Stimulated activated CD8-positive, alpha-beta memory T cell treated with anti-CD3 and anti-CD28 coated beads, Interleukin-7, amount 100 ng/mL, for 4 hours (primary cell): ENCODE measurements at regions not wholly inside any gene's neighbourhood (a gene's known extent, or its start where the extent isn't known, plus 50 kb on each side); places are given as distances from the start of the nearest gene placed in this dataset.
"Not testable (repeated sequence)": the region's sequence is repeated elsewhere in the genome, so short reads cannot be mapped to it uniquely, and the experiment has no call there.

Source experiments
- DNase-seq, 2 donors: peaks; one replicate each; pipeline ENCODE4 v3.0.0-alpha.2; 2020; ENCODE audit warnings: low read depth in 2 of 2

DNA sequence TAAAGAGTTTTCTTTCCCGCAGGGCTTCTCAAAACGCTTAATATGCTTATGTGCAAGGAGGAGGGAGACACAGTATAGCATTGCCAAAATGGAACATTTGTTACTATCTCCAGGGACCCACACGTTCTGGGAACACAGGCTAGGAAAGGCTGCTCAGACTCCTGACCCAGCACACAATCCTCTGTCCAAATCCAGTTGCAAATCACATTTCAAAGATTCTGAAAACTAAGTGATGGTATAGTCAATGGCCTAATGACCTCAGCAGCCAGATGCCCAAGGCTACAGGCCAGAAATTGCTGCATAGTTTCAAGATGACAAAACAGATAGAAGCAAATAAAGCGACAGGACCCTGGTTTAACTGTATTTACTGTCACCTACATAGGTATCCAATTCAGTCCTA, 97.0 kb upstream of the GRIP1 start:
- DNase-seq: no peak

- peak; percentile 20 to 25 for DNase-seq
Observed at GRCh38 chr12:66776974-66777373, 98.1 kb upstream of the GRIP1 start.

DNA sequence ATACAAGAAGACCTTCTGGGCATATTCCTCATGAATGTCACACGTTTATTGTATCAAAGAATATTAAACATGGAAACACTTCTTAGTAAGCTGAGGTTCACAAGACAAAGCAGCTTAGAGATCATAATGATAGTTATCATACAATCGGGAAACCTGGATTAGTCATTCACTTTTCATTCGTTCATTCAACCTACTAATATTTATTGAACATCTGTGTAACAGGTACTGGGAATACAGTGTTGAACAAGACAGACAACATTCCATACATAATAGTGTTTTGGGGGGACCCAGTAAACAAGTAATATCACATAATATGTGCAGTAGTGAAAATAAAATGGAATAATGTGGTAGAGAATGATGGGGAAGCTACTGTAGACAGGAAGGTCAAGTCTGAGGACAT, 100.6 kb upstream of the GRIP1 start:
- no peak for DNase-seq

DNA sequence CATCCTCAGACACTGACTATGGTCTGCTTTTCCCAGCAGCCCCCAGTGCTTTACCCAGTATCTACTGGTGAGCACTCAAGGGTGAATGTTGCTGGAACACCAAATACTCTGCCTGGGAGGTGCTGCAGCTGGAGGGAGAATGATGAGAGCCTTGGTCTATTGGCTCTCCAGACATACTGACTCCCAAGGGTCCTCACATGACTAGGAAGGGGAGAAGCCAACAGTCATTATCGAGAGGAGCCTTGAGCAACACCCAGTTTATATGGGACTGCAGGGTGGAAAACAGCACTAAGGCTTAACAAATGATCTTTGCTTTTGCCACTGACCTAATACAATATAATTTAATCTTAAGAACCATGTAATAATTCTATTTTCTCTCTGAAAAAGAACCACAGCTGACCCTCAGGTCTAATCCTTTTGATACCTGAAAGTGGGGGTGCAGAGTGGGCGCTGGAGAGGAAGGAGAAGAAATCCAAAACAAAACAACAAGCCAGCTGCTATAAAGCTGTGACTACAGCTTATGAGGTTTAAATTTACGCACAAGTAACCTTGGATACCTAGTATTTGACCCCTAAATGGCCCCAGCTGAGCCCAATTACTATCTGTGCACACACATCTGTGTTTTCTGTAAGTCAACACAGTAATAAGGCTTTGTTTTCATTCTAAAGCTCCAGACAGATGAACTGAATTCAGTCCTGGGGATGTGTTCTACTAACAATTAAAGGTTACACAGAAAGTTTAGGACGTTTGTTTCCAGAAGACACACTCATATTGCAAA, 107.8 kb upstream of the GRIP1 start:
- DNase-seq: no peak

DNA sequence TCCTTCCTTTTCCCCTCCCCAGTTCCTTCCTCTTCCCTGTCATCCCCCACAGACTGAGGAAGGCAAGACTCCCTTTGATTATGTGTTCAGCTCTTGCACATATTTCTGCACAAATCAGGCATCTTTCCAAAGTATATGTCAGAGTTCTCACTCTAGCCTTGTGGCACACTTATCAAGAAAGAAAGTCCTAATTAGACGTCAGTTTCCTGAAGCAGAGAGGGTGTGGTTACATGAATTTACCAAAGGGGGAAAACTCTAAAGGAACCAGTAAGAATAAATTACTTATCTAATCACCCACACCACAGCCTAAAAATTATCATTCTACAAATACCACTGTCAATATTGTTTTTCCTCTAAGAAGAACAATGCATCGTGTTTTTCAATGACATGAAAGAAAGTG, 120.7 kb upstream of the GRIP1 start:
- no peak for DNase-seq

DNA sequence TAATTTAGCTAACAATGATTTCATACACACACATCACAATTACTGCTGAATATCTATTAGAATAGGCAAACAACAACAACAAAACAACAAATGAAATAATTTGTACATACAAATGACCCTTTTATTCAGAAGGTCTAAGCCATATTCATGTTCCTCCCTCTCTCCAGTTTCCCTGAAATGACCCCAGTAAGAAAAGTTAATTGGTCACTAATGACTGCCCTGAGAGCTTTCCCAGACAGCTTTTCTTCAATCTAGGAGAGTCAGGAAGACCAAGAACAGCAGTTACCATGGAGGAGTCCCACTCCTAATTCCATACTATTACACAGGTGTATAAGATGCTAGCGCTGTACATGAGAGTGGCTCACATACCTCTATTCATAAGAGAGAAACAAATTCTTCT, 121.2 kb upstream of the GRIP1 start:
- DNase-seq: no peak

GRCh38 chr12:66803930-66804329, 125.1 kb upstream of the GRIP1 start:
- DNase-seq: no peak

- DNase-seq: no peak
Observed at GRCh38 chr12:66804563-66804974, 125.7 kb upstream of the GRIP1 start.

- DNase-seq: no peak
Observed at GRCh38 chr12:66808606-66809005, 129.7 kb upstream of the GRIP1 start.

DNA sequence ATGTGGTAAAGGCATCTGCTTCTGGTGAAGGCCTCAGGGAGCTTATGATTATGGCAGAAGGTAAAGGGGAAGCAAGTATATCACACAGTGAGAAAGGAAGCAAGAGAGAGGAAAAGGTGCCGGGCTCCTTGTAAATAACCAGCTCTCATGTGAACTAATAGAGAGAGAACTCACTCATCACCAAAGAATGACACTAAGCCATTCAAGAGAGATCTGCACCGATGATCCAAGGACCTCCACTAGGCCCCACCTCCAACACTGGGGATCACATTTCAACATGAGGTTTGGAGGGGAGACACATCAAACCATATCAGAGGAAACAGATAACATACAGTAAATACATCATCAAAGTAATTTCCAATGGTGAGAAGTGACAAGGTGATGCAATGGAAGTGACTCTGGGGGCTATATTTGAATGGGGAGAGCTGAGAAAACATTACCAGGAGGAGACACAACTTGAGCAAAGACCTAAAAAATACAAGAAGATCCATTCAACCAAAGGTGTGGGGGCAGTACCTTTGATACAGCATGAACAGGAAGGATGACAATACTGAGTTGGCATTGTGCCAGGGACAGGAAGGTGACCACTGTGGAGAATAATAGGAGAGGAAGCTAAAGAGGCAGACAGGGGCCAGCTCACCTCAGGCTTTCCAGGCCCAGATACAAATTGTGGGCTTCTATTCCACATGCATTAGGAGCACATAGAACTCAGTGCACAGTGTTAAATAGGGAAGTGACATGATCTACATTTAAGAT, 134.4 kb upstream of the GRIP1 start:
- DNase-seq: no peak

DNA sequence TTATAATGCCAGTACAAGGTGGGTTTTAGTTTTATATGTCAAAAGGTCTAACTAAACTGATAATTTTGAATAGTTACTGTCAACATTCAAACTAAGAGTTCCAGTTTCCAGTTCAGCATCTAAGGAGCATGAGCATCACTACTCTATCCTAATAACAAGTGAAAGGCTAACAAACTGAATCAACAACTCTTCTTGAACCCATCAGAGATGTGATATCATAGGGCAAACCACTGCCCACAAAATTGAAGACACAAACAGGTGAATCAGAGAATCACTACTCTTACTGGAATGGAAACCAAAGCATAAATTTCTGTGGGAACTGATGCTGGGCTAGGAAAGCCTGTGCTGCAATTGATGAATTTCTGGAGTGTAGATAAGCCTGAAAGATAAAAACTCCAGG, 140.7 kb upstream of the GRIP1 start:
- DNase-seq: no peak

DNA sequence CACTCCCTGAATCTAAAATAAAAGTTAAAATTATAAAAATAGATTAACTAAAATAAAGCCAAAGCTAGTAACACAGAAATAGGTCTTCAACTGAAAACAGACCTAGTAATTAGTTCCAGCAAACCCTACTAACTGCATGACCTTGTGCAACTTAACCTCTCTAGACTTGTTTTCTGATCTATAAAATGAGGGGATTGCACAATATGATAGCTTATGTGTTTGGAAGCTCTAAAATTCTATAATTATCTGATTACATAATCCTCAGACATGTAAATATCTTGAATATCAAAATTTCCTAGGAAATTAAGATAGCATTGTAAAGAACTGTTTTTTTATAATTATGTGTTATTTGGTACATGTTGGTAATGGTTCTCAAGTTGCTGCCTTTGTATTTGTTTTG, 144.1 kb upstream of the GRIP1 start:
- DNase-seq: no peak

DNA sequence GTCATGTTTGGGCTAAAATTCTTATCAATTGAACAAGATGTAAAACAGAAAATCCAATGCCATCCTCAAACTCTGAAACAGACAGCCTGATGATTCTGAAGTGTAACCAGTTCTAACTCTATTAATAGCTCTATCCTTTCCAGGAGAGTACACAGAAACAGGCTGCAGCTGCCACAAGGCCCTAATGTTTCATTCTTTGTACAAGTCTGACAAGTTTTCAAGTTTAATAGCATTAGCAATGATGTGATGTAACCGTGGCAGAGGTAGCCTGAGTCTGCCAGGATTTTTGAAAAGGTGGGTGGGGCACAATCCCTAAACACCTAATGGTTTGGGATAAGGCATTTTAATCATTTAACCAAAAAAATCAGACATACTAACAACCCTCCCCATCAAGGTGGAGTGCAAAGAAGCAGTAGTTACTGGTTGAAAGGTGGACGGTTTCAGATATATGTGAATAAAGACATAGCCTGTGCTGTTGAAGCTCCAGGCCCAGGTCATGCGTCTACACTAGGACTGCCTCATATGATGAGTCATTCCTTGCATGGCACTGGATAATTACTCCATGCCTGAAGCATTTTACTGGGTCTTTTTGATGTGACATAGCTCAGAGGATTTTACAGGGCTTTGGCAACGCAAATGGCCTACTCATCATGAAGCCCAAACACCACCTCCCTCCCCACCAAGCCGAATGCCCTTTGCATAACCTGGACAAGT, 145.1 kb upstream of the GRIP1 start:
- no peak for DNase-seq

DNA sequence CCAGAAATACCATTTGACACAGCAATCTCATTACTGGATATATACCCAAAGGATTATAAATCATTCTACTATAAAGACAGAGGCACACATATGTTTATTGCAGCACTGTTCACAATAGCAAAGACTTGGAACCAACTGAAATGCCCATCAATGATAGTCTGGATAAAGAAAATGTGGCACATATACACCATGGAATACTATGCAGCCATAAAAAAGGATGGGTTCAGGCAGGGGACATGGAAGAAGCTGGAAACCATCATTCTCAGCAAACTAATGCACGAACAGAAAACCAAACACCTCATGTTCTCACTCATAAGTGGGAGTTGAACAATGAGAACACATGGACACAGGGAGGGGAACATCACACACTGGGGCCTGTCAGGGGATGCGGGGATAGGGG, 147.0 kb upstream of the GRIP1 start:
- not testable (repeated sequence) for DNase-seq

GRCh38 chr12:66829660-66830325, 150.9 kb upstream of the GRIP1 start:
- DNase-seq: no peak

GRCh38 chr12:66831495-66831894, 152.6 kb upstream of the GRIP1 start:
- no peak for DNase-seq

GRCh38 chr12:66832997-66833396, 154.1 kb upstream of the GRIP1 start:
- no peak for DNase-seq

- no peak for DNase-seq
Observed at GRCh38 chr12:66836623-66837310, 157.9 kb upstream of the GRIP1 start.

- DNase-seq: no peak
Observed at GRCh38 chr12:66837311-66837627, 158.4 kb upstream of the GRIP1 start.

GRCh38 chr12:66838366-66838765, 159.5 kb upstream of the GRIP1 start:
- DNase-seq: no peak

GRCh38 chr12:66848967-66849366, 170.1 kb upstream of the GRIP1 start:
- DNase-seq: no peak

DNA sequence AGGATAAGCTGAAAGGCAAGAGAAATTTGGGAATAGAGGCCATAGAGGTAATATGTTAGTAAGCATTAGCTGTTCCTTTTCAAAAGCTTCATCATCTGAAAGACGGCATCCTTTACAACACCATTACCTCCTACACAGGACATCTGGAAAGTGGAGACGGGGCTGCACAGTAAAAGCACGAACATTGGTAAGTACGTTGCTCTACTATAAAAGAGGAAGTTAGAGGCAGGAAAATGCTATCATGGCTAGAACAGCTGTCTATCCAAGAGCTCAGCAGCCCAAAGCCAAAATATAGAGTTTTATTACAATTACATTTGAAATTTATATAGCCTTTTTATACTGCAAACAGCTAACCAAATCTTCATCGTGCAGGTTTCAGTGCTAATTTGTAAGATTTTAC, 172.3 kb upstream of the GRIP1 start:
- no peak for DNase-seq
